DOHH2 (cell line): ENCODE measurements at regions not wholly inside any gene's neighbourhood (a gene's known extent, or its start where the extent isn't known, plus 50 kb on each side); places are given as distances from the start of the nearest gene placed in this dataset.

Experiments used
- H3F3A ChIP-seq: fragments of 200-600 bp; sonication (generic), shearing (Covaris generic); 2 replicates; pipeline ENCODE4 v1.6.0; 2016; ENCODE audit warnings: antibody characterized with exemption, mild to moderate bottlenecking; ENCODE audit not compliant: control insufficient read depth, insufficient read depth
- H3K27ac ChIP-seq: fragments of 200-600 bp; sonication (generic); 2 replicates; pipeline ENCODE4 v1.5.1; 2014; ENCODE audit warnings: low read depth, mild to moderate bottlenecking, low read length, moderate library complexity
- H3K27me3 ChIP-seq: fragments of 200-600 bp; sonication (generic); 2 replicates; pipeline ENCODE4 v1.6.1; 2014; ENCODE audit warnings: mild to moderate bottlenecking, low read length, mixed read lengths; ENCODE audit not compliant: control insufficient read depth
- H3K36me3 ChIP-seq: fragments of 200-600 bp; sonication (generic); 2 replicates; pipeline ENCODE4 v1.6.1; 2014; ENCODE audit warnings: mild to moderate bottlenecking, low read length, moderate library complexity, mixed read lengths; ENCODE audit not compliant: control insufficient read depth
- H3K4me1 ChIP-seq: fragments of 200-600 bp; sonication (generic); 2 replicates; pipeline ENCODE4 v1.6.1; 2014; ENCODE audit warnings: mild to moderate bottlenecking, low read length, mixed read lengths; ENCODE audit not compliant: control insufficient read depth
- H3K4me2 ChIP-seq: fragments of 200-600 bp; sonication (generic); 2 replicates; pipeline ENCODE4 v1.6.0; 2014; ENCODE audit warnings: mild to moderate bottlenecking, low read length, moderate library complexity
- H3K4me3 ChIP-seq: fragments of 200-600 bp; sonication (generic); 2 replicates; pipeline ENCODE4 v1.5.1; 2014; ENCODE audit warnings: mild to moderate bottlenecking, low read length, mixed read lengths
- H3K79me2 ChIP-seq: fragments of 200-600 bp; sonication (generic); 2 replicates; pipeline ENCODE4 v1.6.1; 2014; ENCODE audit warnings: mild to moderate bottlenecking, low read length, mixed read lengths; ENCODE audit not compliant: control insufficient read depth
- H3K9me2 ChIP-seq: fragments of 200-600 bp; sonication (generic); replicated peaks from 2 replicates; pipeline ENCODE4 v1.6.1; 2014; ENCODE audit warnings: mild to moderate bottlenecking, low read length, mixed read lengths; ENCODE audit not compliant: control insufficient read depth
- H3K9me3 ChIP-seq: fragments of 200-600 bp; sonication (generic); 2 replicates; pipeline ENCODE4 v1.6.1; 2014; ENCODE audit warnings: antibody characterized with exemption, low read length, mixed read lengths; ENCODE audit not compliant: control insufficient read depth, insufficient read depth
- H4K20me1 ChIP-seq: fragments of 200-600 bp; sonication (generic); 2 replicates; pipeline ENCODE4 v1.6.0; 2014; ENCODE audit warnings: low read depth, mild to moderate bottlenecking, antibody characterized with exemption, low read length, moderate library complexity; ENCODE audit not compliant: control insufficient read depth, insufficient read depth
- EZH2phosphoT487 ChIP-seq: fragments of 200-600 bp; sonication (generic); IDR thresholded peaks from 2 replicates; pipeline ENCODE4 v1.6.1; 2017; ENCODE audit warnings: borderline replicate concordance, mild to moderate bottlenecking, antibody characterized with exemption, low read length, moderate library complexity, mixed read lengths
- TF ChIP-seq, protein P1 (sequence below): fragments of 200-600 bp; sonication (generic); IDR thresholded peaks from one replicate; pipeline ENCODE4 v1.5.1; 2014; ENCODE audit warnings: antibody characterized with exemption, mild to moderate bottlenecking, low read depth, low read length; ENCODE audit not compliant: poor library complexity, severe bottlenecking

DNA sequence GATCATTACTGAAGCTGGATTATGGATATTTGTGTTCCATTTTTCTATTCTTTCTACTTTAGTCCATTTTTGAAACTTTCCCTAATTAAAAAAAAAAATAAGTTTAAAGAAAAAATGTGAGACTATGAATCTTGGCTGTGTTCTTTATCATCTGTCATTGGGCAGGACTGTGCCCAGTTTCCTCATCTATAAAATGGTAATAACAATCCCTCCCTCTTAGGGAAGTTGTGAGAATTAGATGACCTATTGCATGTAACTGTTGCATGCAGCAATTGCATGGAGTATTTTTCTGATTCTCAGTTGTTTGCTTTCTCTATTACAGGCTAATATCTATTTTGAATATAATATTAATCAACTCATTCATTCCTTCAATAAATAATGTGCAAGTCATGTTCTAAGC is 108.2 kb upstream of the LOC128125822 start:
- no peak overlapping the region for H3K27ac ChIP-seq
- H3F3A ChIP-seq: no peaks in the 10 kb centered on the region
- no peaks in the 10 kb centered on the region for H3K9me2 ChIP-seq
- no peaks in the 10 kb centered on the region for H4K20me1 ChIP-seq
- no peak overlapping the region for H3K4me2 ChIP-seq
- TF ChIP-seq, protein P1, sequence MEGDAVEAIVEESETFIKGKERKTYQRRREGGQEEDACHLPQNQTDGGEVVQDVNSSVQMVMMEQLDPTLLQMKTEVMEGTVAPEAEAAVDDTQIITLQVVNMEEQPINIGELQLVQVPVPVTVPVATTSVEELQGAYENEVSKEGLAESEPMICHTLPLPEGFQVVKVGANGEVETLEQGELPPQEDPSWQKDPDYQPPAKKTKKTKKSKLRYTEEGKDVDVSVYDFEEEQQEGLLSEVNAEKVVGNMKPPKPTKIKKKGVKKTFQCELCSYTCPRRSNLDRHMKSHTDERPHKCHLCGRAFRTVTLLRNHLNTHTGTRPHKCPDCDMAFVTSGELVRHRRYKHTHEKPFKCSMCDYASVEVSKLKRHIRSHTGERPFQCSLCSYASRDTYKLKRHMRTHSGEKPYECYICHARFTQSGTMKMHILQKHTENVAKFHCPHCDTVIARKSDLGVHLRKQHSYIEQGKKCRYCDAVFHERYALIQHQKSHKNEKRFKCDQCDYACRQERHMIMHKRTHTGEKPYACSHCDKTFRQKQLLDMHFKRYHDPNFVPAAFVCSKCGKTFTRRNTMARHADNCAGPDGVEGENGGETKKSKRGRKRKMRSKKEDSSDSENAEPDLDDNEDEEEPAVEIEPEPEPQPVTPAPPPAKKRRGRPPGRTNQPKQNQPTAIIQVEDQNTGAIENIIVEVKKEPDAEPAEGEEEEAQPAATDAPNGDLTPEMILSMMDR: no peak
- no peak for TF ChIP-seq EZH2phosphoT487
- H3K36me3 ChIP-seq: no peaks in the 10 kb centered on the region
- H3K79me2 ChIP-seq: no peaks in the 10 kb centered on the region
- no peak overlapping the region for H3K4me3 ChIP-seq
- H3K27me3 ChIP-seq: no peaks in the 10 kb centered on the region
- no peaks in the 10 kb centered on the region for H3K4me1 ChIP-seq
- H3K9me3 ChIP-seq: no peaks in the 10 kb centered on the region

DNA sequence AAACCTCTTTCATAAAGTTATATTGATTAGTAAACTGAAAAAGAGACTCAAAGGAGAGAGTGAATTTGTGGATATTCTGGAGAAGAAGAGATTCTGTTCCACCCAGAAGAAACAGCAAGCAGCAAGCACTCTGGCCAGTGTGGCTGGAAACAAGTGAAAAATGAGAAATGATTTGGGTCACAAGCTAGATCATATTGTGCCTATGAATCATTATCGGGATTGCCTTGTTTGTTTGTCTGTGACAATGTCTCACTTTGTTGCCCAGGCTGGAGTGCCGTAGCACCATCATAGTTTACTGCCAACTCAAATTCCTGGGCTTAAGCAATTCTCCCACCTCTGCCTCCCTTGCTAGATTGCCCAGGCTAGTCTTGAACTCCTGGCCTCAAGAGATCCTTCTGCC is 106.5 kb upstream of the LOC128125822 start:
- H3K27ac ChIP-seq: no peak overlapping the region
- H3K4me1 ChIP-seq: no peaks in the 10 kb centered on the region
- no peaks in the 10 kb centered on the region for H3K9me2 ChIP-seq
- no peaks in the 10 kb centered on the region for H3K79me2 ChIP-seq
- H3K27me3 ChIP-seq: no peaks in the 10 kb centered on the region
- no peaks in the 10 kb centered on the region for H4K20me1 ChIP-seq
- TF ChIP-seq EZH2phosphoT487: no peak
- TF ChIP-seq, protein P1: no peak
- no peaks in the 10 kb centered on the region for H3F3A ChIP-seq
- no peak overlapping the region for H3K4me2 ChIP-seq
- no peaks in the 10 kb centered on the region for H3K9me3 ChIP-seq
- no peak overlapping the region for H3K4me3 ChIP-seq
- no peaks in the 10 kb centered on the region for H3K36me3 ChIP-seq

DNA sequence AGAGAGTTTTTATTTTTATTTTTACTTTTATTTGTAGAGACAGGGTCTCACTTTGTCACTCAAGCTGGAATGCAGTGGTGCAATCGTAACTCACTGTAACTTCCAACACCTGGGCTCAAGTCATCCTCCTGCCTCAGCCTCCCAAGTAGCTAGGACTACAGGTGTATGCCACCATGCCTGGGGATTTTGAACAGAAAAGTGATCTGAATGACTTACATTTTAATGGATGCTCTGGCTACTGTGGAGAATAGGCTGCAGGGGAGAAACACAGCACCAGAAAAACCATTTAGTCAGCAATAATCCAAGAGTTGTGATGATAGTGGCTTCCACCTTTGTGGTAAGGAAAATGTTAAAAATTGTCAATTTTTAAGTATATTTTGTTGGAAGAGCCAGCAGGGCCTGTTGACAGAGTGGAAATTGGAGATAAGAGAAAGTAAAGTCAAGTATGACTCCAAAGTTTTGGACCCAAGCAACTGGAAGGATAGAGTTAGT is 106.0 kb upstream of the LOC128125822 start:
- Histone ChIP-seq H3K27me3 (no peaks in the 10 kb centered on the region), H3K4me3 (no peak overlapping the region), H3K79me2 (no peaks in the 10 kb centered on the region), H3K27ac (no peak overlapping the region), H3K9me2 (no peaks in the 10 kb centered on the region), H3K4me2 (no peak overlapping the region), H3K4me1 (no peaks in the 10 kb centered on the region), H4K20me1 (no peaks in the 10 kb centered on the region), H3K36me3 (no peaks in the 10 kb centered on the region), H3F3A (no peaks in the 10 kb centered on the region), H3K9me3 (no peaks in the 10 kb centered on the region)
- TF ChIP-seq, protein P1: no peak
- no peak for TF ChIP-seq EZH2phosphoT487
